K562 (cell line): ENCODE measurements at regions not wholly inside any gene's neighbourhood (a gene's known extent, or its start where the extent isn't known, plus 50 kb on each side); places are given as distances from the start of the nearest gene placed in this dataset.

Experiments used
- CTCF ChIP-seq, 3 experiments: IDR thresholded peaks in 2 of 3; conservative IDR thresholded peaks in 1 of 3; 2 replicates each; pipeline ENCODE4 v1.5.1; 2011 to 2012; ENCODE audit warnings: low read length in 3 of 3, mild to moderate bottlenecking in 3 of 3, control low read depth in 2 of 3, improper control_type of control experiment in 1 of 3, inconsistent platforms in 1 of 3, low read depth in 1 of 3, mixed read lengths in 1 of 3, moderate library complexity in 1 of 3; ENCODE audit not compliant: insufficient read depth in 2 of 3
- EZH2 ChIP-seq: IDR thresholded peaks from 2 replicates; pipeline ENCODE4 v1.6.1; 2012; ENCODE audit warnings: low read depth, mild to moderate bottlenecking, inconsistent platforms, low read length, borderline replicate concordance
- RBM15 ChIP-seq: fragments of 200-400 bp; formaldehyde crosslinking; IDR thresholded peaks from 2 replicates; pipeline ENCODE4 v1.6.1; 2018; ENCODE audit warnings: mild to moderate bottlenecking, low read length, moderate library complexity; ENCODE audit not compliant: insufficient read depth
- ZNF79 ChIP-seq: fragments of 250-450 bp; sonication (Bioruptor Pico); IDR thresholded peaks from 2 replicates; pipeline ENCODE4 v1.4.0; 2020; ENCODE audit warnings: low read depth, mild to moderate bottlenecking, moderate library complexity

GRCh38 chr2:161010503-161011015, 149.7 kb upstream of the TANK start:
- no peak for TF ChIP-seq ZNF79 (CRISPR knock-in tag)
- TF ChIP-seq CTCF (IDR thresholded peaks at IDR 0.05 in 2 of 3, conservative IDR thresholded peaks at IDR 0.05 in 1 of 3; ENCODE audit: insufficient read depth in 2 of 3, low read depth in 1 of 3, low read length in 3 of 3), result no peak
- no peak for TF ChIP-seq RBM15
- no peak for TF ChIP-seq EZH2
